HL-60 (cell line): ENCODE measurements at regions not wholly inside any gene's neighbourhood (a gene's known extent, or its start where the extent isn't known, plus 50 kb on each side); places are given as distances from the start of the nearest gene placed in this dataset.

Experiments used
- DNase-seq, 2 experiments: peaks; one replicate each; pipeline ENCODE4 v3.0.0-alpha.2; 2010 to 2020; ENCODE audit warnings: low read depth in 1 of 2, low spot score in 1 of 2
- H3K27ac ChIP-seq: fragments of 250-450 bp; sonication (Bioruptor Pico); replicated peaks from 2 replicates; pipeline ENCODE4 v1.5.1; 2020; ENCODE audit warnings: mild to moderate bottlenecking, moderate library complexity
- H3K27me3 ChIP-seq: fragments of 250-450 bp; sonication (Bioruptor Pico); 2 replicates; pipeline ENCODE4 v1.5.1; 2021; ENCODE audit warnings: mild to moderate bottlenecking, moderate library complexity; ENCODE audit not compliant: insufficient read depth, poor library complexity, severe bottlenecking
- H3K4me3 ChIP-seq: replicated peaks from 2 replicates; pipeline ENCODE4 v1.5.1; 2011; ENCODE audit warnings: mild to moderate bottlenecking, control low read depth, low read length; ENCODE audit not compliant: insufficient read depth
- GABPA ChIP-seq: IDR thresholded peaks from 2 replicates; pipeline ENCODE4 v1.6.1; 2012; ENCODE audit warnings: low read depth
- POLR2AphosphoS5 ChIP-seq: IDR thresholded peaks from 2 replicates; pipeline ENCODE4 v1.6.1; 2012; ENCODE audit warnings: low read depth
- SPI1 ChIP-seq: IDR thresholded peaks from 2 replicates; pipeline ENCODE4 v1.6.1; 2012; ENCODE audit warnings: low read depth, mild to moderate bottlenecking, borderline replicate concordance
- TF ChIP-seq, protein P1 (sequence below): IDR thresholded peaks from 2 replicates; pipeline ENCODE4 v1.6.1; 2012; ENCODE audit warnings: low read depth; ENCODE audit not compliant: insufficient replicate concordance
- TF ChIP-seq, protein P2 (sequence below): IDR thresholded peaks from one replicate; pipeline ENCODE4 v1.5.1; 2011; ENCODE audit warnings: low read length, control low read depth, inconsistent platforms; ENCODE audit not compliant: insufficient read depth

DNA sequence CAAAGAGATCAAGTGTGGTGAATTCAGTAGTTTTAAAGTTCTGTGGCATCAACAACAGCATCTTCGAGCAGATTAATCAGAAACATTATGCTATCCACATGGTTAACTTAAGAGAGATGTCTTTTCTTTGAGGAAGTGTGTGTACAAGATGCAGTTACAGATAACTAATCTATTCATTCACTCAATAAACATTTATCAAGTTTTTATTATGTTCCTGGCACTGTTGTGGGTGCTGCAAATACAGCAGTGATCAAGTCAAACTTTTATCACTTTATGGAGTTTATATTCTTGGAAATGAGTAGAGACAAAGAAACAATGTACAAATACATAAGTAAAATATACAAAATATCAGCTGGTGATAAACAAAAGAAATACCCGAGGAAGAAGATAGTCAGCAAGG, 66.4 kb downstream of the ATOH1 start:
- no peak for DNase-seq
- no peak overlapping the region for H3K27ac ChIP-seq
- TF ChIP-seq GABPA (no peak), POLR2AphosphoS5 (no peak)
- TF ChIP-seq, protein P1, sequence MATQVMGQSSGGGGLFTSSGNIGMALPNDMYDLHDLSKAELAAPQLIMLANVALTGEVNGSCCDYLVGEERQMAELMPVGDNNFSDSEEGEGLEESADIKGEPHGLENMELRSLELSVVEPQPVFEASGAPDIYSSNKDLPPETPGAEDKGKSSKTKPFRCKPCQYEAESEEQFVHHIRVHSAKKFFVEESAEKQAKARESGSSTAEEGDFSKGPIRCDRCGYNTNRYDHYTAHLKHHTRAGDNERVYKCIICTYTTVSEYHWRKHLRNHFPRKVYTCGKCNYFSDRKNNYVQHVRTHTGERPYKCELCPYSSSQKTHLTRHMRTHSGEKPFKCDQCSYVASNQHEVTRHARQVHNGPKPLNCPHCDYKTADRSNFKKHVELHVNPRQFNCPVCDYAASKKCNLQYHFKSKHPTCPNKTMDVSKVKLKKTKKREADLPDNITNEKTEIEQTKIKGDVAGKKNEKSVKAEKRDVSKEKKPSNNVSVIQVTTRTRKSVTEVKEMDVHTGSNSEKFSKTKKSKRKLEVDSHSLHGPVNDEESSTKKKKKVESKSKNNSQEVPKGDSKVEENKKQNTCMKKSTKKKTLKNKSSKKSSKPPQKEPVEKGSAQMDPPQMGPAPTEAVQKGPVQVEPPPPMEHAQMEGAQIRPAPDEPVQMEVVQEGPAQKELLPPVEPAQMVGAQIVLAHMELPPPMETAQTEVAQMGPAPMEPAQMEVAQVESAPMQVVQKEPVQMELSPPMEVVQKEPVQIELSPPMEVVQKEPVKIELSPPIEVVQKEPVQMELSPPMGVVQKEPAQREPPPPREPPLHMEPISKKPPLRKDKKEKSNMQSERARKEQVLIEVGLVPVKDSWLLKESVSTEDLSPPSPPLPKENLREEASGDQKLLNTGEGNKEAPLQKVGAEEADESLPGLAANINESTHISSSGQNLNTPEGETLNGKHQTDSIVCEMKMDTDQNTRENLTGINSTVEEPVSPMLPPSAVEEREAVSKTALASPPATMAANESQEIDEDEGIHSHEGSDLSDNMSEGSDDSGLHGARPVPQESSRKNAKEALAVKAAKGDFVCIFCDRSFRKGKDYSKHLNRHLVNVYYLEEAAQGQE, result no peak
- no peaks in the 10 kb centered on the region for H3K27me3 ChIP-seq
- H3K4me3 ChIP-seq, result no peak overlapping the region

DNA sequence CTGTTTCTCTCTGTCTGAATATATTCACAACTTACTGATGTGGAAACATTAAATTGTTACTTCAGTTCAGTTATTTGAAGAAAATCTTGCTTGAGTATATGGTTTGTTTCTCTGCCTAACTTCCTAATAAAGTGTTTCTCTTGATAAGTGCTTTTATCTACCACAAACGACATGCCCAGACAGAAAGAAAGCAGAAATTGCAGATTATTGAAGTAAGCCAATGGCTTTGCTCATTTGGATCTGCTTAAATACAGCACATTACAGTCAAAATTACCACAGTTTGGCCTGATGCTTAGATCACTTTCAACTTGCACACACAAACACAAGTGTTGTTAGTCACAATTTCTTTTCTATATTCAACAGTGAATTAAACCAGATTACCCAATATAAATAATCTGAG, 68.0 kb downstream of the ATOH1 start:
- Histone ChIP-seq H3K27ac (no peak overlapping the region), H3K27me3 (no peaks in the 10 kb centered on the region), H3K4me3 (no peak overlapping the region)
- TF ChIP-seq POLR2AphosphoS5 (no peak), SPI1 (no peak), GABPA (no peak)
- TF ChIP-seq, protein P2, sequence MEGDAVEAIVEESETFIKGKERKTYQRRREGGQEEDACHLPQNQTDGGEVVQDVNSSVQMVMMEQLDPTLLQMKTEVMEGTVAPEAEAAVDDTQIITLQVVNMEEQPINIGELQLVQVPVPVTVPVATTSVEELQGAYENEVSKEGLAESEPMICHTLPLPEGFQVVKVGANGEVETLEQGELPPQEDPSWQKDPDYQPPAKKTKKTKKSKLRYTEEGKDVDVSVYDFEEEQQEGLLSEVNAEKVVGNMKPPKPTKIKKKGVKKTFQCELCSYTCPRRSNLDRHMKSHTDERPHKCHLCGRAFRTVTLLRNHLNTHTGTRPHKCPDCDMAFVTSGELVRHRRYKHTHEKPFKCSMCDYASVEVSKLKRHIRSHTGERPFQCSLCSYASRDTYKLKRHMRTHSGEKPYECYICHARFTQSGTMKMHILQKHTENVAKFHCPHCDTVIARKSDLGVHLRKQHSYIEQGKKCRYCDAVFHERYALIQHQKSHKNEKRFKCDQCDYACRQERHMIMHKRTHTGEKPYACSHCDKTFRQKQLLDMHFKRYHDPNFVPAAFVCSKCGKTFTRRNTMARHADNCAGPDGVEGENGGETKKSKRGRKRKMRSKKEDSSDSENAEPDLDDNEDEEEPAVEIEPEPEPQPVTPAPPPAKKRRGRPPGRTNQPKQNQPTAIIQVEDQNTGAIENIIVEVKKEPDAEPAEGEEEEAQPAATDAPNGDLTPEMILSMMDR, result no peak
- TF ChIP-seq, protein P1, result no peak
- no peak for DNase-seq

DNA sequence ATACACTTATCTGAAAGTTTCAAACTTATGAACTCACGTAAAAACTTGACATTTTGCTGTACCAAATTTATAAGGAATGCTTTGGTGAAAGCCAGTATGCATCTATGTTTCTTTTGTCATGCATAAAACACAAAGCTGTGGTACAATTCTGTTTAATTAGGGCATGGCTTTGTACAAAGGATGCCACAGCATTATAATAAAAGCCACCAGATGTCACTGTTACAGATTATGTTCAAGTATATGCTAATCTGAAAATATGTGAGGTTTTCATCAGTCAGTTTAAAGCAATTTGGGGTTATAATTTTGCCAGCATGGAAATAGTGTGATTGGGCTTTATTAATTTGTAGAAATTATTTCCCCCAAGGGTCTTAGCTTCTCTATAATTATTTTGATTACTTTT, 69.0 kb downstream of the ATOH1 start:
- TF ChIP-seq SPI1, result no peak
- TF ChIP-seq, protein P2, result peak; percentile 30
- DNase-seq, result no peak
- H3K27me3 ChIP-seq, result no peaks in the 10 kb centered on the region
- no peak overlapping the region for H3K27ac ChIP-seq
- no peak overlapping the region for H3K4me3 ChIP-seq

DNA sequence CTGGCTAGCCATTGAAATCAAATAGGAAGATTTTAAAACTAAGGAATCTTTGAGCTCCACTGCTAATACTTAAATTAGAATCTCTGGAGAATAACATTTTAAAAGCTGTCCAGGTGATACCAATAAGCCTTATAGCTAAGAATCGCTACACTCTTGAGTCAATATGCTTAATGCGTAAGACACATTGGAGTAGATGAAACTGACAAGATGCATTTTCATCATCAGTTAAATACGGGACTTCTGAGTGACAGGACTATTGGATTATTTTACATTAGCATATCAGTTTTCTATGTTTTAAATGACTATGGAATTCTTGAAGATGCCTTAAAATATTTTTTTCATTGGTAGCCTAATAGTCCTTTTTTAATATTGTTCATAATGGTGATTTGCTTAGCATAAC, 80.2 kb downstream of the ATOH1 start:
- Histone ChIP-seq H3K27ac (no peak overlapping the region), H3K4me3 (no peak overlapping the region), H3K27me3 (no peaks in the 10 kb centered on the region)
- TF ChIP-seq POLR2AphosphoS5, result no peak
- TF ChIP-seq, protein P1, result no peak
- no peak for TF ChIP-seq SPI1
- TF ChIP-seq, protein P2, result no peak
- no peak for TF ChIP-seq GABPA
- DNase-seq, result no peak
